Caki2 (cell line): ENCODE measurements at regions not wholly inside any gene's neighbourhood (a gene's known extent, or its start where the extent isn't known, plus 50 kb on each side); places are given as distances from the start of the nearest gene placed in this dataset.
"Not testable (repeated sequence)": the region's sequence is repeated elsewhere in the genome, so short reads cannot be mapped to it uniquely, and the experiment has no call there.

Source experiments
- DNase-seq: peaks from one replicate; pipeline ENCODE4 v3.0.0-alpha.2; 2015; ENCODE audit warnings: low read depth
- in situ Hi-C: cut with HindIII; loops from 2 replicates; pipeline ENCODE4 v1.10.0; 2016; ENCODE audit warnings: low sequenced_read_pairs, low pct_unique_long_range_greater_than_20kb, mixed read lengths

- DNase-seq = no peak
Observed at GRCh38 chr1:58836408-58836807, 52.6 kb upstream of the JUN start.

GRCh38 chr1:58837886-58838285 lies 54.0 kb upstream of the JUN start:
- no peak for DNase-seq
- in situ Hi-C loops = no loop called here

More at GRCh38 chr1:58836408-58836807, 52.6 kb upstream of the JUN start:
- in situ Hi-C loops = no loop called here

- DNase-seq = no peak
- in situ Hi-C loops = no loop called here
Observed at GRCh38 chr1:58839147-58839795, 55.4 kb upstream of the JUN start.

- no peak for DNase-seq
- in situ Hi-C loops = no loop called here
Observed at GRCh38 chr1:58839846-58840835, 56.3 kb upstream of the JUN start.

- no peak for DNase-seq
- in situ Hi-C loops = no loop called here
Observed at GRCh38 chr1:58841455-58841854, 57.6 kb upstream of the JUN start.

- in situ Hi-C loops = no loop called here
- no peak for DNase-seq
Observed at GRCh38 chr1:58842941-58843340, 59.1 kb upstream of the JUN start.

GRCh38 chr1:58844176-58844575 lies 60.3 kb upstream of the JUN start:
- in situ Hi-C loops = no loop called here
- no peak for DNase-seq

GRCh38 chr1:58845942-58846341 lies 62.1 kb upstream of the JUN start:
- DNase-seq = no peak
- in situ Hi-C loops = no loop called here

- DNase-seq = peak; percentile 94
- in situ Hi-C loops = no loop called here
Observed at GRCh38 chr1:58848818-58849411, 65.1 kb upstream of the JUN start.

GRCh38 chr1:58849551-58849950 lies 65.7 kb upstream of the JUN start:
- in situ Hi-C loops = no loop called here
- no peak for DNase-seq

- DNase-seq = no peak
- in situ Hi-C loops = no loop called here
Observed at GRCh38 chr1:58850636-58851035, 66.8 kb upstream of the JUN start.

- in situ Hi-C loops = no loop called here
- no peak for DNase-seq
Observed at GRCh38 chr1:58852731-58853485, 69.1 kb upstream of the JUN start.

- in situ Hi-C loops = no loop called here
- DNase-seq = no peak
Observed at GRCh38 chr1:58854576-58854975, 70.7 kb upstream of the JUN start.

GRCh38 chr1:58855274-58856165 lies 71.7 kb upstream of the JUN start:
- DNase-seq = peak; percentile 75
- in situ Hi-C loops = no loop called here

GRCh38 chr1:58856281-58856680 lies 72.4 kb upstream of the JUN start:
- in situ Hi-C loops, DNase-seq: not testable (repeated sequence)

- in situ Hi-C loops = no loop called here
- no peak for DNase-seq
Observed at GRCh38 chr1:58857680-58858673, 74.1 kb upstream of the JUN start.
